ENCODE measurements at regions not wholly inside any gene's neighbourhood (a gene's known extent, or its start where the extent isn't known, plus 50 kb on each side); places are given as distances from the start of the nearest gene placed in this dataset.

GRCh38 chr6:138008791-138009190 lies 98.4 kb downstream of the PERP start:
- no peak for DNase-seq

DNA sequence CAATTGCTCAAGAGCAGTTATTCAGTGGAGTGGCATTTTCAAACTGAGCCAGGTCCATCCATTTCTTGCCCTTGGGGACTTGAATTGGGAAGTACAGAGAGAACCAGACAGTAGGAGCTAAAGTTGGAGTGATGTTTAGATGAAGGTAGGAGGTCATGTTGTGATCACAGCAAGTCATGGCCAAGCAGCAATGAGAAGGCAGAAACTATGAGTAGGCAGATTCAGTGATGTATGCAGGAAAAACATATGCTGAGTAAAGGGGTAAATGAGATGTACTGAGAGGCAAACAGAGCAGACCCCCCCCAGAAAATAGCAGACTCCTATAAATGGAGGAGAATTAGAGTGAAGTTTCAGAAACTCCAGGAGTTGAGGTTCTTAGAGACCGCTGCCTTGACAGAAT lies 95.8 kb downstream of the PERP start:
- no peak for DNase-seq

DNA sequence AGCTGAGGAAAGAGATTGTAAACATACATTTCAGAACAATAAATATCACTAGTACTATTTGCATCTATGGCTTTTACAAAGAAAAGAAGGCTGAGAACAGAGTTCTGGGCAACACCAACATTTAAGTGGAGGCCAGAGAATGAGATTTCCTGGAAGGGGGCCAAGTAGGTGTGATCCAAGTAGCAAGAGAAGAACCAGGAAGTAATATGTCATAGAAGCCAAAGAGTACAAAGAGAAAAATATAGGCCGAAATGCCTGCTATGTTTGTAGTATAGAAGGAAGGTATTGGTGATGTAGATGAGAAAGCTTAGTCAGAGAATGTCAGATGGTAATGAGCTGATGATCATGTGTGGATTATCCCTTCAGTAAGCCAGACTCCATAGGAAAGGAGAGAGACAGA lies 94.5 kb downstream of the PERP start:
- DNase-seq: no peak

DNA sequence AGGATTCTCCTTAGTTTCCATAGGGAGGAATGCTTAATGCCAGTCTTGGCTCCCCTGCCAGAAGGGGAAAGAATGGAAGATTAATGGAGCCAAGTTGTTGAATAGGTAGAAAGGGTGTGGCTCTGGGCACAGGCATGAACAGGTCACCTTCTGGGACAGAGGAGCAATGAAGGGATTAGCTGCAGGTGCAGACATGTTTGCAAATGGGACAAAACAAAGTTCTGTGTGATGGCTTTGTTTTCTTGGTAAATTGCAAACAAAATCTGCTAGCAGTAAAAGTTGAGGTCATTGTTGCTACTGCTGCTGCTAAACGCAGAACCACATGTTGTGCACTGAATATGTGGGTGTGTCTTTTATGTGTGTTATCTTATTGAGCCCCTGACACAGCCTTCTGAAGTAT lies 93.3 kb downstream of the PERP start:
- no peak for DNase-seq

GRCh38 chr6:138017166-138017757 lies 90.0 kb downstream of the PERP start:
- no peak for DNase-seq

GRCh38 chr6:138018297-138018696 lies 88.9 kb downstream of the PERP start:
- no peak for DNase-seq

GRCh38 chr6:138025528-138025978 lies 81.7 kb downstream of the PERP start:
- DNase-seq: no peak

DNA sequence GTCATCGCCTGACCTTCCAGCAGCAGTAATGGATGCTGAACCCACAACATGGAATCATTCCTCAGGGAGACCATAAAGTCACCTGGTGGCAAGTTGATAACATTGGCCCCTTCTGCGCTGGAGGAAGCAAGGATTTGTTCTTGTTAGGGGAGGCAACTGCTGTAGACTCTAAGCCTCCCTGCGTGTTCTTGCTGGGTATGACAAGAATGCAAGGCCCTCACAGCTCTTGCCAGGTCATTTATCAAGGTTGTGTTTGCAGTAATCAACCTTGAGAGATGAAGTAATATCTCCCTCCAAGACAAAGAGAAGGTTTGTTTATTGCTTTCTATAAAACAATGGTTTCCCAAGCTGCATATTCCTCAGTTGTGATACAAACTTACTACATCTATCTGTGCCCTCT lies 80.9 kb downstream of the PERP start:
- no peak for DNase-seq

- DNase-seq: no peak
These were observed 78.3 kb downstream of the PERP start for GRCh38 chr6:138028893-138029292.

- no peak for DNase-seq
These were observed 76.3 kb downstream of the PERP start for GRCh38 chr6:138030872-138031271.

GRCh38 chr6:138031417-138031816 lies 75.8 kb downstream of the PERP start:
- DNase-seq: no peak

DNA sequence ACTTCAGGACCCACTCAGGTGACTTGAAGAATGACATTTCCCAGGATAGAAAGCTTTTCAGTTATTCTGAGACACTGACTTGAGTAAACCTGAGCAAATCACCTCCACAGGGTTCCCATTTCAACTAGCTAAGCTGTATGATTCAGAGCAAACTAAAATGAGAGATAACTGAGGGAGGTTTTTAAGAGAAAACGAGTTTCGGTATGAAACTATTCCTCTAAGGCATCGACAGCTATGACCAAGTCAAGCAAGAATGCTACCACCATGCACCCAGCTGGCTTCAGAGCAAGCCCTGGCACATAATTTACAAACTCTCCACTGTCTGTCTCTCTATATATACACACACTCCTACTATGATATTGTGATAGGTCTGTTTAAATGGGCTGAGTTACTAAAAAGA lies 75.4 kb downstream of the PERP start:
- DNase-seq: no peak

GRCh38 chr6:138032571-138032970 lies 74.6 kb downstream of the PERP start:
- DNase-seq: no peak

DNA sequence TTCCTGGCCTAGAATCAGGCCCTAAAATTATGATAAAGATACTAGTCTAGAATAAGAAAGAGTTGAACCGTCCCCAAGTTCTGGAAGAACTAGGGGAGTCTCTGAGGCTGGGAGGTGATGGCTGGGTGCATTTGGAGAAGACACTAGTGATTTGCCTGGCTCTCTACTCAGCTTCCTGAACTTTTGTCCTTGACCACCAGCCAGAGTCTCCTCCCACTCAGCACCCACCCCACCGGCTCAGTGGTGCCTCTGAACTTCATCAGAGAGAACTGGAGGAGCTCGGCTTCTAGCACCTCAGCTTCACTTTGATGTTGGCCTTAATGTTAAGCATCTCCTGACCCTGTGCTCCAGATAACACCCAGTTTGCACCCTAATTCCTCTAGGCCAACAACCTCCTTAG lies 73.0 kb downstream of the PERP start:
- no peak for DNase-seq

- no peak for DNase-seq
These were observed 72.1 kb downstream of the PERP start for GRCh38 chr6:138035070-138035469.

- no peak for DNase-seq
These were observed 71.1 kb downstream of the PERP start for GRCh38 chr6:138036111-138036510.

DNA sequence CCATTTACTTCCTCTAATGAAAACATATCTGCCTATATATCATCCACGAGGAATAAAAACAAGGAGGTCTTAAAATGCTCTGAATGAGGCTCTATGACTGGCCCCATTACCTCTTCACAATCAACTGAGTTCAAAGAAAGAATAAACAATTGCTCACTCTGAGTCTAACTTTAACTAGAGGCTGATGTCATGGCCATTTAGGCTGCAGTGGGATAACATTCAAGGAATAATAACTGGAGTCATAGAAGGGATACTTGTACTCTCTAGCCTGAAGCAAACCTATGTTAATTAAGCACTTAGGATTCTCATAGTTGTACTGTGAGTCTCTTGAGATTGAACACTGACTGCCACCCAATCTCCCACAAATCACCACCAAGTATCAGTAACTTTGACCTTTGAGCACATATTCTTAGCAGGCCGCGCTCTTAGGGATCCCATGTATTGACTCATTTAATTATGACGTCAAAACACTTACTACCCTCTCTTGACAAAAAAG lies 70.2 kb downstream of the PERP start:
- DNase-seq: no peak

DNA sequence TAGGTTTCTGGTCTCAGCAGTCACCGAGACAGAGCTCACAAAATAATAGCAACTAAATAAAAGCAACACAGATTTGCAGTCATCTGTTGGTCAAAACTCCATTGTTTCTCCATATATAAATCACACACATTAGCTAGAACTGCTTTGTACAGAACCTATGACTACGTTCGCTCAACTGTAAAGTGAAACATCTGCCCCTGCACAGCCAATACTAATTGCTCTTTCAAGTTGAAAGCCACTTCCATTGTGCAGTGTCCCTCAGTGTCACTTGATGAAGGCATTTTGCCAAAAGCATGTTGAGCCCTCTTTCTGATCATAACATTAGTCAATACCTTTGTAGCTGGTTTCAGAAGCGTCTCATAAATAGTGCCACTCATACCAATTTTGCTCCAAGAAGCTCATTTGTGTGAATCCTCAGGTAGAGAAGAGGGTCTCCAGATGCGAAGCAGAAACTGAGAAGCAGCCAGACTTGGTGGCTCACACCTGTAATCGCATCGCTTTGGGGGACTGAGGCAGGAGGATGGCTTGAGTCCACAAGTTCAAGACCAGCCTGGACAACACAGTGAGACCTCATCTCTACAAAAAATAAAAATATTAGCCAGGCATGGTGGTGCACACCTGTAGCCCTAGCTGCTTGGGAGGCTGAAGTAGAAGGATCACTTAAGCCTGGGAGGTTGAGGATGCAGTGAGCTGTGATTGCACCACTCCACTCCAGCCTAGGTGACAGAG lies 68.9 kb downstream of the PERP start:
- no peak for DNase-seq

All from fibroblast of skin of back (primary cell).